ENCODE measurements at regions not wholly inside any gene's neighbourhood (a gene's known extent, or its start where the extent isn't known, plus 50 kb on each side); places are given as distances from the start of the nearest gene placed in this dataset.

DNA sequence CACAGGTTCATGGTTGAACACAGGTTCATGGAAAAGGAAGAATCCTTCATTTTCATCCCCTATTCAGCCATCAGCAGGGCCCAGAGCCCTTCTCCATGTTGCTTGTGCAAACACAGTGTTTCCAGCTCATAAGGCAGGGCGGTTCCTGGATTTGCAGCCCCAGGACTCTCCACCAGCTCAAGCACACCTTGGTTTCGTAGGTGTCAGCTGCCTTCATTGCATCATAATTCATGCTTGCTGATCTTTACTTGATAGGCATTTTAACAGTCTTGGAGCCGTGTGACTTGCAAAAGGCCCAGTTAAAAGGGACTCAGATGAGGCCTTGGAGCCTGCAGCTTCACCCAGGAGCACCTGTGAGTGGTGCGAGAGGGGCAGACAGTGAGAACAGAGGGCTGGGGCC is 318.1 kb upstream of the B3GAT1 start (continued):
- no peak for TF ChIP-seq SP1 (IDR thresholded peaks at IDR 0.05; ENCODE audit: low read depth)
- no peak for TF ChIP-seq POLR2AphosphoS5 (IDR thresholded peaks at IDR 0.05; ENCODE audit: low read depth, low read length)
- no peak for TF ChIP-seq EGR1 (IDR thresholded peaks at IDR 0.05; ENCODE audit: low read depth)
- TF ChIP-seq, protein P1, sequence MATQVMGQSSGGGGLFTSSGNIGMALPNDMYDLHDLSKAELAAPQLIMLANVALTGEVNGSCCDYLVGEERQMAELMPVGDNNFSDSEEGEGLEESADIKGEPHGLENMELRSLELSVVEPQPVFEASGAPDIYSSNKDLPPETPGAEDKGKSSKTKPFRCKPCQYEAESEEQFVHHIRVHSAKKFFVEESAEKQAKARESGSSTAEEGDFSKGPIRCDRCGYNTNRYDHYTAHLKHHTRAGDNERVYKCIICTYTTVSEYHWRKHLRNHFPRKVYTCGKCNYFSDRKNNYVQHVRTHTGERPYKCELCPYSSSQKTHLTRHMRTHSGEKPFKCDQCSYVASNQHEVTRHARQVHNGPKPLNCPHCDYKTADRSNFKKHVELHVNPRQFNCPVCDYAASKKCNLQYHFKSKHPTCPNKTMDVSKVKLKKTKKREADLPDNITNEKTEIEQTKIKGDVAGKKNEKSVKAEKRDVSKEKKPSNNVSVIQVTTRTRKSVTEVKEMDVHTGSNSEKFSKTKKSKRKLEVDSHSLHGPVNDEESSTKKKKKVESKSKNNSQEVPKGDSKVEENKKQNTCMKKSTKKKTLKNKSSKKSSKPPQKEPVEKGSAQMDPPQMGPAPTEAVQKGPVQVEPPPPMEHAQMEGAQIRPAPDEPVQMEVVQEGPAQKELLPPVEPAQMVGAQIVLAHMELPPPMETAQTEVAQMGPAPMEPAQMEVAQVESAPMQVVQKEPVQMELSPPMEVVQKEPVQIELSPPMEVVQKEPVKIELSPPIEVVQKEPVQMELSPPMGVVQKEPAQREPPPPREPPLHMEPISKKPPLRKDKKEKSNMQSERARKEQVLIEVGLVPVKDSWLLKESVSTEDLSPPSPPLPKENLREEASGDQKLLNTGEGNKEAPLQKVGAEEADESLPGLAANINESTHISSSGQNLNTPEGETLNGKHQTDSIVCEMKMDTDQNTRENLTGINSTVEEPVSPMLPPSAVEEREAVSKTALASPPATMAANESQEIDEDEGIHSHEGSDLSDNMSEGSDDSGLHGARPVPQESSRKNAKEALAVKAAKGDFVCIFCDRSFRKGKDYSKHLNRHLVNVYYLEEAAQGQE (IDR thresholded peaks at IDR 0.05; ENCODE audit: low read depth): no peak
- no peak for TF ChIP-seq TCF7L2 (IDR thresholded peaks at IDR 0.05; ENCODE audit: borderline replicate concordance, extremely low read depth, insufficient read depth, insufficient read length)
- no peak for TF ChIP-seq YY1 (IDR thresholded peaks at IDR 0.05; ENCODE audit: extremely low read depth, insufficient replicate concordance, low read depth, low read length)

GRCh38 chr11:134728186-134728585 is 316.1 kb upstream of the B3GAT1 start:
- no peak for TF ChIP-seq CBX3 (IDR thresholded peaks at IDR 0.05; ENCODE audit: low read depth)
- TF ChIP-seq, protein P2, sequence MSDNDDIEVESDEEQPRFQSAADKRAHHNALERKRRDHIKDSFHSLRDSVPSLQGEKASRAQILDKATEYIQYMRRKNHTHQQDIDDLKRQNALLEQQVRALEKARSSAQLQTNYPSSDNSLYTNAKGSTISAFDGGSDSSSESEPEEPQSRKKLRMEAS (IDR thresholded peaks at IDR 0.05): no peak
- no peak for TF ChIP-seq POLR2AphosphoS5 (IDR thresholded peaks at IDR 0.05; ENCODE audit: low read depth, low read length)
- no peak for TF ChIP-seq ZFX (IDR thresholded peaks at IDR 0.05)
- no peak for TF ChIP-seq SIN3A (IDR thresholded peaks at IDR 0.05; ENCODE audit: low read depth)
- TF ChIP-seq CEBPB (IDR thresholded peaks at IDR 0.05; ENCODE audit: low read depth): no peak
- no peak for TF ChIP-seq ZNF274 (IDR thresholded peaks at IDR 0.05; ENCODE audit: low read depth, low read length)
- TF ChIP-seq, protein P3, sequence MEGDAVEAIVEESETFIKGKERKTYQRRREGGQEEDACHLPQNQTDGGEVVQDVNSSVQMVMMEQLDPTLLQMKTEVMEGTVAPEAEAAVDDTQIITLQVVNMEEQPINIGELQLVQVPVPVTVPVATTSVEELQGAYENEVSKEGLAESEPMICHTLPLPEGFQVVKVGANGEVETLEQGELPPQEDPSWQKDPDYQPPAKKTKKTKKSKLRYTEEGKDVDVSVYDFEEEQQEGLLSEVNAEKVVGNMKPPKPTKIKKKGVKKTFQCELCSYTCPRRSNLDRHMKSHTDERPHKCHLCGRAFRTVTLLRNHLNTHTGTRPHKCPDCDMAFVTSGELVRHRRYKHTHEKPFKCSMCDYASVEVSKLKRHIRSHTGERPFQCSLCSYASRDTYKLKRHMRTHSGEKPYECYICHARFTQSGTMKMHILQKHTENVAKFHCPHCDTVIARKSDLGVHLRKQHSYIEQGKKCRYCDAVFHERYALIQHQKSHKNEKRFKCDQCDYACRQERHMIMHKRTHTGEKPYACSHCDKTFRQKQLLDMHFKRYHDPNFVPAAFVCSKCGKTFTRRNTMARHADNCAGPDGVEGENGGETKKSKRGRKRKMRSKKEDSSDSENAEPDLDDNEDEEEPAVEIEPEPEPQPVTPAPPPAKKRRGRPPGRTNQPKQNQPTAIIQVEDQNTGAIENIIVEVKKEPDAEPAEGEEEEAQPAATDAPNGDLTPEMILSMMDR (IDR thresholded peaks at IDR 0.05 in 2 of 3, conservative IDR thresholded peaks at IDR 0.05 in 1 of 3; ENCODE audit: borderline replicate concordance in 1 of 3, insufficient read depth in 1 of 3, low read depth in 2 of 3, low read length in 2 of 3): no peak
- no peak for TF ChIP-seq EZH2 (IDR thresholded peaks at IDR 0.05)
- no peak for TF ChIP-seq EZH2phosphoT487 (IDR thresholded peaks at IDR 0.05; ENCODE audit: borderline replicate concordance)
- Histone ChIP-seq H3K79me2 (ENCODE audit: insufficient read depth, low read length) (no peaks in the 10 kb centered on the region), H3K4me2 (ENCODE audit: low read length) (no peak overlapping the region), H3K4me1 (ENCODE audit: control insufficient read depth in 1 of 2, insufficient read depth in 2 of 2, low read length in 2 of 2) (no peaks in the 10 kb centered on the region), H3K36me3 (ENCODE audit: control insufficient read depth in 1 of 2, insufficient read depth in 2 of 2, low read length in 2 of 2) (no peaks in the 10 kb centered on the region), H3K9me2 (ENCODE audit: insufficient read depth) (no peaks in the 10 kb centered on the region), H3K9ac (ENCODE audit: low read length) (no peak overlapping the region), H4K20me1 (ENCODE audit: insufficient read depth) (no peaks in the 10 kb centered on the region), H3K27ac (ENCODE audit: low read depth, low read length) (no peak overlapping the region), H3K4me3 (replicated peaks in 1 of 2; ENCODE audit: low read depth in 1 of 2, low read length in 2 of 2) (no peak overlapping the region), H3K9me3 (ENCODE audit: control insufficient read depth in 1 of 2, insufficient read depth in 1 of 2, low read depth in 1 of 2, low read length in 2 of 2) (no peaks in the 10 kb centered on the region), H3K27me3 (ENCODE audit: insufficient read depth, low read length) (peaks cover 43% of the 10 kb centered on the region; the same call in 1 of the 2 replicates), H2AFZ (ENCODE audit: low read depth, low read length, poor library complexity, severe bottlenecking) (no peak overlapping the region)
- RAD21 ChIA-PET (ENCODE audit: low non-redundant PET in 1 of 2, low total read pairs in 2 of 2, uncharacterized antibody in 2 of 2, unreplicated experiment in 2 of 2): no interaction called here
- ATAC-seq (no peak), DNase-seq (ENCODE audit: low read depth, low spot score) (no peak)
- intact Hi-C loops (cut with micrococcal nuclease): no loop called here
- CTCF ChIA-PET: no interaction called here
- POLR2A ChIA-PET: no interaction called here
- BruUV-seq (replicated peaks): no TSS peak

Data from HCT116 (cell line).